Esophagus squamous epithelium (tissue), 5 donors: ENCODE measurements at regions not wholly inside any gene's neighbourhood (a gene's known extent, or its start where the extent isn't known, plus 50 kb on each side); places are given as distances from the start of the nearest gene placed in this dataset.
"Not testable (repeated sequence)": the region's sequence is repeated elsewhere in the genome, so short reads cannot be mapped to it uniquely, and the experiment has no call there.

Experiments used
- DNase-seq: peaks from one replicate; lab custom pipeline; 2025; lab: John Stamatoyannopoulos, UW
- H3K27ac ChIP-seq, 4 donors: fragments of 200-600 bp; sonication (generic); one replicate each; pipeline ENCODE4 v1.5.1; 2016 to 2019; ENCODE audit warnings: mild to moderate bottlenecking in 1 of 4
- H3K27me3 ChIP-seq, 4 donors: fragments of 200-600 bp; sonication (generic); 1 replicate in 3 of 4; 2 replicates in 1 of 4; pipeline versions ENCODE4 v1.5.1 to v1.6.0; 2017 to 2021; ENCODE audit warnings: antibody characterized with exemption in 1 of 4
- H3K36me3 ChIP-seq, 3 donors: fragments of 200-600 bp; sonication (generic); one replicate each; pipeline ENCODE4 v1.5.1; 2016 to 2019
- H3K4me1 ChIP-seq, 3 donors: fragments of 200-600 bp; sonication (generic); one replicate each; pipeline ENCODE4 v1.5.1; 2017 to 2019
- H3K4me3 ChIP-seq, 4 donors: fragments of 200-600 bp; sonication (generic); 1 replicate in 3 of 4; 2 replicates in 1 of 4; pipeline ENCODE4 v1.5.1; 2016 to 2019; ENCODE audit warnings: mild to moderate bottlenecking in 2 of 4, moderate library complexity in 1 of 4
- H3K9me3 ChIP-seq, 3 donors: fragments of 200-600 bp; sonication (generic); one replicate each; pipeline ENCODE4 v1.5.1; 2016 to 2019
- CTCF ChIP-seq, 6 experiments: fragments of 450-650 bp in 4 of 6; fragments of 200-600 bp in 2 of 6; sonication (generic) in 2 of 6; IDR thresholded peaks; one replicate each; pipeline ENCODE4 v1.5.1; 2016 to 2019; ENCODE audit warnings: antibody characterized with exemption in 6 of 6, mild to moderate bottlenecking in 4 of 6, moderate library complexity in 4 of 6
- POLR2A ChIP-seq, 4 donors: fragments of 450-650 bp; IDR thresholded peaks; one replicate each; pipeline ENCODE4 v1.6.1; 2017; ENCODE audit warnings: antibody characterized with exemption in 4 of 4, mild to moderate bottlenecking in 4 of 4, moderate library complexity in 3 of 4
- WGBS, 2 donors: methylation state at CpG; one replicate each; pipeline ENCODE4 v1.1.5; 2018; 5-methylcytosine and 5-hydroxymethylcytosine counted together
- intact Hi-C: fragments of 100-400 bp; cut with DNase I; formaldehyde crosslinking; loops from one replicate; pipeline ENCODE4 v1.15.0; 2022
- donor health status: DM: yes; HTN: yes; CAD: no.

GRCh38 chr12:63508543-63508942 is 159.8 kb downstream of the DPY19L2 start:
- intact Hi-C loops = no loop called here
- no peaks in the 10 kb centered on the region for H3K36me3 ChIP-seq
- 70 to 73% methylated on average over 5 of the region's 5 CpGs for WGBS, 2 donors
- H3K27ac ChIP-seq = no peak overlapping the region
- H3K27me3 ChIP-seq = no peaks in the 10 kb centered on the region
- no peak overlapping the region for H3K4me3 ChIP-seq
- no peaks in the 10 kb centered on the region for H3K9me3 ChIP-seq
- DNase-seq = no peak
- no peaks in the 10 kb centered on the region for H3K4me1 ChIP-seq
- TF ChIP-seq CTCF (IDR thresholded peaks at IDR 0.05) (no peak), POLR2A (IDR thresholded peaks at IDR 0.05) (no peak)

- Histone ChIP-seq H3K9me3 (no peaks in the 10 kb centered on the region), H3K4me3 (no peak overlapping the region), H3K36me3 (no peaks in the 10 kb centered on the region), H3K27ac (no peak overlapping the region), H3K27me3 (no peaks in the 10 kb centered on the region), H3K4me1 (no peaks in the 10 kb centered on the region)
- no peak for DNase-seq
- WGBS, 2 donors = 84 to 100% methylated on average over 2 to 5 of the region's 6 CpGs
- no peak for TF ChIP-seq CTCF (IDR thresholded peaks at IDR 0.05)
- TF ChIP-seq POLR2A (IDR thresholded peaks at IDR 0.05) = no peak
- intact Hi-C loops = no loop called here
Measured at GRCh38 chr12:63499567-63499966, 168.7 kb downstream of the DPY19L2 start.

GRCh38 chr12:63498239-63498638 is 170.1 kb downstream of the DPY19L2 start:
- intact Hi-C loops = no loop called here
- H3K4me3 ChIP-seq = no peak overlapping the region
- TF ChIP-seq POLR2A (IDR thresholded peaks at IDR 0.05) (no peak), CTCF (IDR thresholded peaks at IDR 0.05) (no peak)

GRCh38 chr12:63496654-63497053 is 171.6 kb downstream of the DPY19L2 start:
- Histone ChIP-seq H3K36me3 (no peaks in the 10 kb centered on the region), H3K27ac (no peak overlapping the region), H3K4me3 (no peak overlapping the region), H3K27me3 (no peaks in the 10 kb centered on the region), H3K4me1 (no peaks in the 10 kb centered on the region), H3K9me3 (no peaks in the 10 kb centered on the region)
- intact Hi-C loops = no loop called here
- 40 to 52% methylated on average over 2 of the region's 2 CpGs for WGBS, 2 donors
- TF ChIP-seq CTCF (IDR thresholded peaks at IDR 0.05) = no peak
- TF ChIP-seq POLR2A (IDR thresholded peaks at IDR 0.05) = no peak
- DNase-seq = no peak

More at GRCh38 chr12:63498239-63498638, 170.1 kb downstream of the DPY19L2 start:
- H3K27ac ChIP-seq = no peak overlapping the region
- H3K36me3 ChIP-seq = no peaks in the 10 kb centered on the region
- H3K9me3 ChIP-seq = no peaks in the 10 kb centered on the region
- DNase-seq = no peak
- H3K27me3 ChIP-seq = no peaks in the 10 kb centered on the region
- H3K4me1 ChIP-seq = no peaks in the 10 kb centered on the region

GRCh38 chr12:63495974-63496373 is 172.3 kb downstream of the DPY19L2 start:
- Histone ChIP-seq H3K36me3 (no peaks in the 10 kb centered on the region), H3K4me1 (no peaks in the 10 kb centered on the region), H3K4me3 (no peak overlapping the region), H3K9me3 (no peaks in the 10 kb centered on the region), H3K27ac (no peak overlapping the region), H3K27me3 (no peaks in the 10 kb centered on the region)
- 38 to 41% methylated on average over 1 of the region's 1 CpG for WGBS, 2 donors
- intact Hi-C loops = no loop called here
- TF ChIP-seq CTCF (IDR thresholded peaks at IDR 0.05) (no peak), POLR2A (IDR thresholded peaks at IDR 0.05) (no peak)
- DNase-seq = no peak

- DNase-seq, intact Hi-C loops, H3K27ac ChIP-seq, H3K36me3 ChIP-seq, H3K4me1 ChIP-seq, H3K27me3 ChIP-seq, H3K4me3 ChIP-seq, H3K9me3 ChIP-seq: not testable (repeated sequence)
- WGBS, 2 donors = 86 to 89% methylated on average over 2 to 3 of the region's 4 CpGs
Measured at GRCh38 chr12:63493357-63493756, 174.9 kb downstream of the DPY19L2 start.
